PC-3 (cell line): ENCODE measurements at regions not wholly inside any gene's neighbourhood (a gene's known extent, or its start where the extent isn't known, plus 50 kb on each side); places are given as distances from the start of the nearest gene placed in this dataset.

ENCODE experiments used
- ATAC-seq: fragments of 200-7000 bp; cut with Tn5 transposase; 2 replicates; pipeline ENCODE4 v1.9.1; 2020; ENCODE audit warnings: mild to moderate bottlenecking, moderate library complexity
- BruUV-seq: library from RNA; stranded (reverse); fragments of 400-500 nt; replicated peaks from 2 replicates; lab custom pipeline; 2021; lab: Mats Ljungman, UMichigan
- CTCF ChIA-PET: fragments of 300-600 bp; sonication (Branson Sonifier 250); formaldehyde crosslinking; loops from one replicate; lab custom pipeline; 2022; ENCODE audit warnings: antibody characterized with exemption; lab: Charles Lee
- POLR2A ChIA-PET: fragments of 300-600 bp; sonication (Branson Sonifier 250); formaldehyde crosslinking; loops from one replicate; lab custom pipeline; 2022; ENCODE audit warnings: antibody characterized with exemption; ENCODE audit not compliant: unreplicated experiment; lab: Charles Lee
- DNase-seq: peaks from one replicate; pipeline ENCODE4 v3.0.0-alpha.2; 2015
- H2AFZ ChIP-seq: fragments of 300-600 bp; sonication (generic); 2 replicates; pipeline ENCODE4 v1.6.0; 2016; ENCODE audit warnings: antibody characterized with exemption, low read length
- H3F3A ChIP-seq: fragments of 300-600 bp; sonication (generic); one replicate; pipeline ENCODE4 v1.6.0; 2017; ENCODE audit warnings: antibody characterized with exemption, low read length, control low read depth, mild to moderate bottlenecking; ENCODE audit not compliant: unreplicated experiment
- H3K27ac ChIP-seq: fragments of 300-600 bp; sonication (generic); 2 replicates; pipeline ENCODE4 v1.5.1; 2016; ENCODE audit warnings: mild to moderate bottlenecking, low read length
- H3K27me3 ChIP-seq: fragments of 300-600 bp; sonication (generic); 2 replicates; pipeline ENCODE4 v1.6.1; 2016; ENCODE audit warnings: low read length, mixed read lengths
- H3K36me3 ChIP-seq: fragments of 300-600 bp; sonication (generic); 2 replicates; pipeline ENCODE4 v1.6.1; 2016; ENCODE audit warnings: low read depth, mixed run types, low read length, mixed read lengths
- H3K4me1 ChIP-seq: fragments of 300-600 bp; sonication (generic); 2 replicates; pipeline ENCODE4 v1.5.1; 2016; ENCODE audit warnings: low read length; ENCODE audit not compliant: insufficient read depth
- H3K4me2 ChIP-seq: fragments of 300-600 bp; sonication (generic); 2 replicates; pipeline ENCODE4 v1.6.0; 2016; ENCODE audit warnings: low read length
- H3K4me3 ChIP-seq: fragments of 300-600 bp; sonication (generic); 2 replicates; pipeline ENCODE4 v1.5.1; 2016; ENCODE audit warnings: mild to moderate bottlenecking, low read length, mixed read lengths
- H3K79me2 ChIP-seq: fragments of 300-600 bp; sonication (generic); 2 replicates; pipeline ENCODE4 v1.6.1; 2017; ENCODE audit warnings: low read length, mixed read lengths
- H3K9ac ChIP-seq: fragments of 300-600 bp; sonication (generic); 2 replicates; pipeline ENCODE4 v1.6.0; 2016; ENCODE audit warnings: mild to moderate bottlenecking, low read length
- H3K9me2 ChIP-seq: fragments of 300-600 bp; sonication (generic); replicated peaks from 2 replicates; pipeline ENCODE4 v1.6.1; 2016; ENCODE audit warnings: mixed run types, low read length, mixed read lengths
- H3K9me3 ChIP-seq: fragments of 300-600 bp; sonication (generic); 2 replicates; pipeline ENCODE4 v1.6.1; 2016; ENCODE audit warnings: low read length, mixed read lengths
- H4K20me1 ChIP-seq: fragments of 300-600 bp; sonication (generic); 2 replicates; pipeline ENCODE4 v1.6.1; 2016; ENCODE audit warnings: low read length, mixed read lengths
- CTCF ChIP-seq: fragments of 300-600 bp; sonication (generic); conservative IDR thresholded peaks from 2 replicates; pipeline ENCODE4 v1.5.1; 2017; ENCODE audit warnings: antibody characterized with exemption, low read depth, mild to moderate bottlenecking, low read length
- EZH2 ChIP-seq: fragments of 300-600 bp; sonication (generic); IDR thresholded peaks from one replicate; pipeline ENCODE4 v1.6.1; 2017; ENCODE audit warnings: antibody characterized with exemption, mild to moderate bottlenecking, low read length; ENCODE audit not compliant: unreplicated experiment
- EZH2phosphoT487 ChIP-seq: fragments of 300-600 bp; sonication (generic); IDR thresholded peaks from 2 replicates; pipeline ENCODE4 v1.6.1; 2018; ENCODE audit warnings: mild to moderate bottlenecking, antibody characterized with exemption, low read length, borderline replicate concordance
- intact Hi-C: fragments of 100-400 bp; cut with micrococcal nuclease; formaldehyde crosslinking; loops from 2 replicates; pipeline ENCODE4 v1.9.0; 2023

- no peaks in the 10 kb centered on the region for H3K9me2 ChIP-seq
- no peak overlapping the region for H3K27ac ChIP-seq
- H3K36me3 ChIP-seq, result no peaks in the 10 kb centered on the region
- no peaks in the 10 kb centered on the region for H3K4me1 ChIP-seq
- H3K27me3 ChIP-seq, result peaks cover 28% of the 10 kb centered on the region
- H3K79me2 ChIP-seq, result no peaks in the 10 kb centered on the region
- no peak overlapping the region for H3K9ac ChIP-seq
- H2AFZ ChIP-seq, result no peak overlapping the region
- no peaks in the 10 kb centered on the region for H3K9me3 ChIP-seq
- ATAC-seq (no peak), DNase-seq (no peak)
- BruUV-seq, result no TSS peak
- intact Hi-C loops, result no loop called here
- no peaks in the 10 kb centered on the region for H4K20me1 ChIP-seq
- TF ChIP-seq CTCF (no peak), EZH2phosphoT487 (no peak), EZH2 (no peak)
- H3K4me2 ChIP-seq, result no peak overlapping the region
- H3K4me3 ChIP-seq, result no peak overlapping the region
- ChIA-PET POLR2A (no interaction called here), CTCF (no interaction called here)
- H3F3A ChIP-seq, result no peaks in the 10 kb centered on the region
Measured at GRCh38 chr18:77967071-77967470, 717.4 kb downstream of the GALR1 start.

GRCh38 chr18:77967791-77968190 is 718.1 kb downstream of the GALR1 start:
- peaks cover 29% of the 10 kb centered on the region for H3K27me3 ChIP-seq
- no peaks in the 10 kb centered on the region for H3K4me1 ChIP-seq
- no peaks in the 10 kb centered on the region for H4K20me1 ChIP-seq
- BruUV-seq, result no TSS peak
- H2AFZ ChIP-seq, result no peak overlapping the region
- ChIA-PET CTCF (no interaction called here), POLR2A (no interaction called here)
- ATAC-seq (no peak), DNase-seq (no peak)
- no peaks in the 10 kb centered on the region for H3K36me3 ChIP-seq
- TF ChIP-seq CTCF (no peak), EZH2phosphoT487 (no peak), EZH2 (no peak)
- H3K27ac ChIP-seq, result no peak overlapping the region
- no peaks in the 10 kb centered on the region for H3K9me2 ChIP-seq
- no peaks in the 10 kb centered on the region for H3F3A ChIP-seq
- H3K4me3 ChIP-seq, result no peak overlapping the region
- H3K4me2 ChIP-seq, result no peak overlapping the region
- no peaks in the 10 kb centered on the region for H3K9me3 ChIP-seq
- intact Hi-C loops, result no loop called here
- no peaks in the 10 kb centered on the region for H3K79me2 ChIP-seq
- H3K9ac ChIP-seq, result no peak overlapping the region

DNA sequence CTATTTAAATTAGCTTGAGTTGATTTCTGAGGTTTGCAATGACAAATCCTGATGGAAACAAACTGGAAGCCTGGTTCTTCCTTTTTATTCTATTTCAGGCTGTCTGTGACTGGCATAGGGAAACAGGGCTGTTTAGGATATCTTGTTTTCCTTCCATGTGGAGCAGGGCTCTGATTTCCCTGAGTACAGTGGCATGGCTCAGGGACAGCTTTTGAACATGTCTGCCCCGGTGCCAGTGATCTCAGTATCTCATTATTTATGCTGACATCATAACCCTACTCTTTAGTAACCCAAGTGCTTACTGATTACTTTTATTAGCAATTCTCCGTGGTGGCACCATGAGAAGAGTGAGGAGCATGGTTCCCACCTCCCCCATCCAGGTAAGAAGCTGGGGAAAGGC is 720.3 kb downstream of the GALR1 start:
- no peak for TF ChIP-seq EZH2phosphoT487
- TF ChIP-seq EZH2, result no peak
- TF ChIP-seq CTCF, result no peak
- Histone ChIP-seq H3K79me2 (no peaks in the 10 kb centered on the region), H3F3A (no peaks in the 10 kb centered on the region), H3K27ac (no peak overlapping the region), H3K27me3 (peaks cover 32% of the 10 kb centered on the region), H3K9me3 (no peaks in the 10 kb centered on the region), H3K9me2 (no peaks in the 10 kb centered on the region), H4K20me1 (no peaks in the 10 kb centered on the region), H3K4me3 (no peak overlapping the region), H3K36me3 (no peaks in the 10 kb centered on the region), H3K4me1 (no peaks in the 10 kb centered on the region), H3K4me2 (no peak overlapping the region), H2AFZ (no peak overlapping the region), H3K9ac (no peak overlapping the region)
- CTCF ChIA-PET, result no interaction called here
- DNase-seq (no peak), ATAC-seq (no peak)
- no TSS peak for BruUV-seq
- intact Hi-C loops, result no loop called here
- POLR2A ChIA-PET, result no interaction called here
